ENCODE measurements at regions not wholly inside any gene's neighbourhood (a gene's known extent, or its start where the extent isn't known, plus 50 kb on each side); places are given as distances from the start of the nearest gene placed in this dataset.
"Not testable (repeated sequence)": the region's sequence is repeated elsewhere in the genome, so short reads cannot be mapped to it uniquely, and the experiment has no call there.

DNA sequence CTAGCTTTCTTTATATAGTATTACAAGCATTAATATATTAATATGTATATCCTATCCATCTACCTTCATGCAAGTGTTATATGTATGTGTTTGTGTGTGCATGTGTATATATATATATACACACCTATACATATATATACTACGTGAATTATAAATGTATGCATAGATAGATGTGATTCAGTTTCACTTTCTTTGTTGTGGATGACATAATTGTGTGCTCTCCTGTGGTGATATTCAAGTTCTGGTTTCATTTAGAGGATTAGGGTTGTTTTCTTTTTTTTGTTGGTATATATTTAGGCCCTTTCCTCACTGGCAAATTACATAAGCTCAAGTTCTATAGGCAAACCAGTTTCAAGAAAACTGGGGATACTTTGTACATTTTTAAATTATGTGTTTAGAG, 225.7 kb upstream of the FANCL start:
- no peak for DNase-seq (ENCODE audit: low read depth)
- H3K4me3 ChIP-seq (ENCODE audit: low read depth, low read length), result no peak overlapping the region
- TF ChIP-seq, protein P1, sequence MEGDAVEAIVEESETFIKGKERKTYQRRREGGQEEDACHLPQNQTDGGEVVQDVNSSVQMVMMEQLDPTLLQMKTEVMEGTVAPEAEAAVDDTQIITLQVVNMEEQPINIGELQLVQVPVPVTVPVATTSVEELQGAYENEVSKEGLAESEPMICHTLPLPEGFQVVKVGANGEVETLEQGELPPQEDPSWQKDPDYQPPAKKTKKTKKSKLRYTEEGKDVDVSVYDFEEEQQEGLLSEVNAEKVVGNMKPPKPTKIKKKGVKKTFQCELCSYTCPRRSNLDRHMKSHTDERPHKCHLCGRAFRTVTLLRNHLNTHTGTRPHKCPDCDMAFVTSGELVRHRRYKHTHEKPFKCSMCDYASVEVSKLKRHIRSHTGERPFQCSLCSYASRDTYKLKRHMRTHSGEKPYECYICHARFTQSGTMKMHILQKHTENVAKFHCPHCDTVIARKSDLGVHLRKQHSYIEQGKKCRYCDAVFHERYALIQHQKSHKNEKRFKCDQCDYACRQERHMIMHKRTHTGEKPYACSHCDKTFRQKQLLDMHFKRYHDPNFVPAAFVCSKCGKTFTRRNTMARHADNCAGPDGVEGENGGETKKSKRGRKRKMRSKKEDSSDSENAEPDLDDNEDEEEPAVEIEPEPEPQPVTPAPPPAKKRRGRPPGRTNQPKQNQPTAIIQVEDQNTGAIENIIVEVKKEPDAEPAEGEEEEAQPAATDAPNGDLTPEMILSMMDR (IDR thresholded peaks at IDR 0.05; ENCODE audit: insufficient read depth, low read length), result no peak

DNA sequence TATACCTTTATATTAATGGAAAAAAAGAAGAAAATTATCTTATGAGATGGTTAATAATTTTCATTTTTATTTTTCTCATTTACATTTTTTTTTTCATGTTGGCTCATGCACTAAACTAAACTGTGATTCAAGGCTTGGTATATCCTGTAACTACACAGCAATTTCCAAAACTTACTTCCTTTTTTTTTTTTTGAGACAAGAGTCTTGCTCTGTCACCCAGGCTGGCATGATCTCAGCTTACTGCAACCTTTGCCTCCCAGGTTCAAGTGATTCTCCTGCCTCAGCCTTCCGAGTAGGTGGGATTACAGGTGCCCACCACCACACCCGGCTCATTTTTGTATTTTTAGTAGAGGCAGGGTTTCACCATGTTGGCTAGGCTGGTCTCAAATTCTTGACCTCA, 224.9 kb upstream of the FANCL start:
- not testable (repeated sequence) for H3K4me3 ChIP-seq (ENCODE audit: low read depth, low read length); DNase-seq (ENCODE audit: low read depth)

DNA sequence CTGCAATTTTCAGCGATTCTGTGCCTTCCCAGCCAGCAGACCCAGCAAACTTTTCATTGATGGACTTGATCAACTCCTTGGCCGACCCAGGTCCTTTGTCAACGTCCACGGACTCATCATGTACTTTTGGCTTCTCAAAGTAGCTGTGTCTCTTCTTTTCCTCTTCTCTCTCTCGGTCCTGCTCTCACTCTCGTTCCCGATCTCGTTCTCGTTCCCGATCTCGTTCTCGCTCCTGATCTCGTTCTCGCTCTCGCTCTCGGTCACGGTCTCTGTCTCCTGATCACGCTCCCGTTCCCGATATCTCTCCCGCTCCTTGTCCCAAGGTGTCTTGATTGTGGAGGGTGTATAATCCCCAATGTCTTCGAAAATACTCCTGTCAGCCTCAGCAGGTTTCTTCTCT, 219.5 kb upstream of the FANCL start:
- TF ChIP-seq, protein P1 (IDR thresholded peaks at IDR 0.05; ENCODE audit: insufficient read depth, low read length), result no peak
- DNase-seq (ENCODE audit: low read depth), result no peak
- H3K4me3 ChIP-seq (ENCODE audit: low read depth, low read length), result no peak overlapping the region

DNA sequence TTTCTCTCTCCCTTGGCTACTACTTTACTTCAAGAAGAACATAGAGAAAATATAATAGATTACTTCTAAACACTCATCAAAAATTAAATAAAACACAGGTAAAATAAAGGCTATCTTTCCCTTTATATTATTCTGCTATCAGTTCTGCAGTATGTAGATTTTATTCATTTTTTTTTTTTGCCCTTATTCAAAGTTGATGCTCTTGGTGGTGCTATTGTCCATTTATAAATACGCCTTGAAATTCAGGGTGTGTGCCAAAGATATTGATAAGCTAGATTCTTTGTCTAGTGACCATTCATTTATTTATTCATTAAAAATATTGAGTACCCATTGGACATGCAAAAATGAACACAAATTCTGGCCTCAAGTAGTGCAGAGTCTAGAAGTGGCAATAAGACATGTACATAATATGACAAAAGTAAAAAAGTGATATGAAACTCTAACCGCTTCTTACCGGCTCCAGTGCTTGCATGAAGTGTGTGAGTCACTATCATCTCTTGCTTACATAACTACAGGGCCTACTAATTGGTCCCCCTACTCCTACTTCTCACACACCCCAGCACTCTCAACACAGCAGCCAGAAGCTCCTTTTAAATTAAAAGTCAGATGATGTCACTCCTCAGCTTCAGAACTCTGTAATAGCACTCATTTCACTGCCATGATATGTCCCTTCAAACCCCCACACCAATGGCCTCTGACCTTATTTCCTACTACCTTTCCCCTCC, 208.3 kb upstream of the FANCL start:
- H3K4me3 ChIP-seq (ENCODE audit: low read depth, low read length), result no peak overlapping the region
- no peak for DNase-seq (ENCODE audit: low read depth)
- TF ChIP-seq, protein P1 (IDR thresholded peaks at IDR 0.05; ENCODE audit: insufficient read depth, low read length), result no peak

DNA sequence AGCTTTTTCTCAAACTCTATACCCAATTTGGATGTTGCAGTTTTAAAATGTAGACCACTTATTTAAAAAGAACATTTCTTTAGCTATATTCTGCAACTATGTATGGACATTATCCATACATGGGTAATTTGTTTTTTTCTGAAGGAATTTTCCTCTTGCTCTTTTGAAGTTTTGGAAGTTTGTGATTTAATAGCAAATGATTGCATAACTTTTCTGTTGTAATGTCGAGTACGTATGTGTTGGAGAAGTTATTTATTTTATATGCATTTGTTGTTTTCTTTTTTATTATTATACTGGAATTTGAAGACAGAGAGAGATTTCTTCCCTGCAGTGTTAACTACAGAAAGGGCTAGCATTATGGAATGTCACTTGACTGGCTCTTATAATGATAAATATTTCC, 207.7 kb upstream of the FANCL start:
- TF ChIP-seq, protein P1 (IDR thresholded peaks at IDR 0.05; ENCODE audit: insufficient read depth, low read length), result no peak

DNA sequence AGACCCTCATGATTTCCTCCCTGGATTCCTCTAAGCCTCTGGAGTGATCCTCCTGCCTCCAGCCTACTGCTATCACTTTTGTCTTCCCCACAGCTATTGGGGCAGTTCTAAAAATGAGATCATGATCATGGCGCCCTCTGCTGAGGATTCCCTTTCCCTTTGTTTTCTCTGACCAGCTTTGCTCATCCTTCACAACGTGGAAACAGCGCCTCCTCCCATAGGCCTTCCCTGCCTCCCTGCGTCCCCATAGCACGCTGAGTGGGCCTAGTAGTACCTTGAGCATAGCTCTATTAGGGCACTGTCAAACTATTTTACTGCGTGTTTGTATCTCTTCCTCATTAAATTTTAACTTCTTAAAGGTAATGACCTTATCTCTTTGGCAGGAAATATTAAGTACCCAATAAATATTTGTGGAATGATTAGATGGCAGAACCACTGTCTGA, 207.0 kb upstream of the FANCL start:
- TF ChIP-seq, protein P1 (IDR thresholded peaks at IDR 0.05; ENCODE audit: insufficient read depth, low read length), result peak; percentile 69
- DNase-seq (ENCODE audit: low read depth), result peak; percentile 72
- H3K4me3 ChIP-seq (ENCODE audit: low read depth, low read length), result no peak overlapping the region

More for the DNA sequence above, 207.7 kb upstream of the FANCL start:
- DNase-seq (ENCODE audit: low read depth), result no peak
- H3K4me3 ChIP-seq (ENCODE audit: low read depth, low read length), result no peak overlapping the region

DNA sequence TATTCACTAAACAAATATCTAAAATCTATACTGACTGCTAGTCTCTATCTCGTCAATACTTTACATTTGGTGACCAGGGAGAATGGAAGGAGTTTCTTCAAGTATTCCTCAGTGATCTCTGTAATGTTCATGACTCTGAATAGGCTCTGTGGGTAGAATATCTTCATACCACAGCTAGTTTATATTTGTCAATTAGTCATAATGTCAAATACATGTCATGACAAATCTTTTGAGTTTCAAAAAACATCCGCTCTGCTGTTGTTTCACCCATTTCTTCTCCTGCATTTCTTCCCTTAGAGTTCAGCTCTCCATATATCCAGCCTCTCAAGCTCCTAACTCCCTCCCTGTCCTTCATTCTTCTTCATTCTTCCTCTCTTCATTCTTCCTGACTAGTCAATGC, 206.5 kb upstream of the FANCL start:
- TF ChIP-seq, protein P1 (IDR thresholded peaks at IDR 0.05; ENCODE audit: insufficient read depth, low read length), result no peak
- no peak overlapping the region for H3K4me3 ChIP-seq (ENCODE audit: low read depth, low read length)
- no peak for DNase-seq (ENCODE audit: low read depth)

All from fibroblast of the aortic adventitia (primary cell).